ENCODE measurements at regions not wholly inside any gene's neighbourhood (a gene's known extent, or its start where the extent isn't known, plus 50 kb on each side); places are given as distances from the start of the nearest gene placed in this dataset.

DNA sequence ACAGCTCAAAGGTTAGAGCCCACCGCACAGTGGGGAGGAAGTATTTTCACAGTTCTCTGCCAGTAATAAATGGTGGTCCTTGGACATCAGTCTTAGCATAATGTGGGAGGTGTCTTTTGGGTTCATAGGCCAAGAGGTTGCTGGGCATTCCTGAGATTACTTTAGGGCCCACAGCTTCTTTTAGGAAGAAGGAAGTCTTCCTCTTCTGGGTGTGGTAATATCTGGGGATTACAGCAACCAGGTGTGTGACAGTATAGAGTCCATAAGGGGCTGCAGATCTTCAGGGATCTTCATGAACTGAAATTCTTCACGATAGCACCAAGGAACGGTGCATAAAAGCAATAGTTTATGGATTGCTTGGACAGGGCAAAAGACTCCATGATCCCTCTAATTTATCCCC, 56.2 kb upstream of the PTGR2 start:
- intact Hi-C loops (cut with micrococcal nuclease) (no loop called here), dilution Hi-C loops (cut with MboI; ENCODE audit: extremely low pct_ligation_motif_present, low sequenced_read_pairs) (no loop called here)
- H2AFZ ChIP-seq (ENCODE audit: low read depth, low read length) = no peak overlapping the region
- no peak overlapping the region for H3K4me3 ChIP-seq (replicated peaks in 1 of 3; ENCODE audit: insufficient read depth in 1 of 3, low read depth in 1 of 3, low read length in 3 of 3)
- peaks cover 12% of the 10 kb centered on the region for H3K4me1 ChIP-seq (ENCODE audit: control insufficient read depth, extremely low read depth, insufficient read depth, low read length)
- no peak for DNase-seq (ENCODE audit: low read depth, low spot score)
- H3K9me3 ChIP-seq (replicated peaks; ENCODE audit: control insufficient read depth, insufficient read depth, low read length) = no peaks in the 10 kb centered on the region
- no peak for FAIRE-seq
- no peaks in the 10 kb centered on the region for H3K9me1 ChIP-seq (replicated peaks; ENCODE audit: control insufficient read depth, extremely low read depth, insufficient read depth, low read length)
- H3K9ac ChIP-seq (replicated peaks; ENCODE audit: extremely low read depth, insufficient read depth, low read length) = no peak overlapping the region
- CTCF ChIA-PET = interaction anchor here (1.2 kb wide), 1 partner anchor 67 kb away, joined by 3 read pairs; no protein-coding TSS in a partner anchor
- H3K27ac ChIP-seq (ENCODE audit: insufficient read depth, low read depth, low read length) = no peak overlapping the region
- no peaks in the 10 kb centered on the region for H3K27me3 ChIP-seq (ENCODE audit: control insufficient read depth in 2 of 2, insufficient read depth in 2 of 2, low read length in 2 of 2)
- no peaks in the 10 kb centered on the region for H3K79me2 ChIP-seq (ENCODE audit: control insufficient read depth, insufficient read depth, low read length)
- TF ChIP-seq POLR2A (IDR thresholded peaks at IDR 0.05; ENCODE audit: low read depth, low read length) (no peak), MYC (IDR thresholded peaks at IDR 0.05; ENCODE audit: low read depth, low read length) (no peak), FOS (IDR thresholded peaks at IDR 0.05; ENCODE audit: borderline replicate concordance, insufficient read depth, low read length) (no peak), GATA2 (IDR thresholded peaks at IDR 0.05; ENCODE audit: insufficient read depth, insufficient read length, low read depth, low read length) (no peak), EZH2 (IDR thresholded peaks at IDR 0.05; ENCODE audit: borderline replicate concordance, low read depth, low read length, severe bottlenecking) (no peak), POLR2AphosphoS5 (IDR thresholded peaks at IDR 0.05; ENCODE audit: insufficient read depth, low read depth, low read length) (no peak), JUN (IDR thresholded peaks at IDR 0.05; ENCODE audit: borderline replicate concordance, insufficient read depth, insufficient read length, low read depth) (no peak)
- TF ChIP-seq, protein P1, sequence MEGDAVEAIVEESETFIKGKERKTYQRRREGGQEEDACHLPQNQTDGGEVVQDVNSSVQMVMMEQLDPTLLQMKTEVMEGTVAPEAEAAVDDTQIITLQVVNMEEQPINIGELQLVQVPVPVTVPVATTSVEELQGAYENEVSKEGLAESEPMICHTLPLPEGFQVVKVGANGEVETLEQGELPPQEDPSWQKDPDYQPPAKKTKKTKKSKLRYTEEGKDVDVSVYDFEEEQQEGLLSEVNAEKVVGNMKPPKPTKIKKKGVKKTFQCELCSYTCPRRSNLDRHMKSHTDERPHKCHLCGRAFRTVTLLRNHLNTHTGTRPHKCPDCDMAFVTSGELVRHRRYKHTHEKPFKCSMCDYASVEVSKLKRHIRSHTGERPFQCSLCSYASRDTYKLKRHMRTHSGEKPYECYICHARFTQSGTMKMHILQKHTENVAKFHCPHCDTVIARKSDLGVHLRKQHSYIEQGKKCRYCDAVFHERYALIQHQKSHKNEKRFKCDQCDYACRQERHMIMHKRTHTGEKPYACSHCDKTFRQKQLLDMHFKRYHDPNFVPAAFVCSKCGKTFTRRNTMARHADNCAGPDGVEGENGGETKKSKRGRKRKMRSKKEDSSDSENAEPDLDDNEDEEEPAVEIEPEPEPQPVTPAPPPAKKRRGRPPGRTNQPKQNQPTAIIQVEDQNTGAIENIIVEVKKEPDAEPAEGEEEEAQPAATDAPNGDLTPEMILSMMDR (IDR thresholded peaks at IDR 0.05; ENCODE audit: extremely low read depth in 1 of 2, insufficient read depth in 1 of 2, low read depth in 1 of 2, low read length in 2 of 2) = no peak
- TF ChIP-seq, protein P2, sequence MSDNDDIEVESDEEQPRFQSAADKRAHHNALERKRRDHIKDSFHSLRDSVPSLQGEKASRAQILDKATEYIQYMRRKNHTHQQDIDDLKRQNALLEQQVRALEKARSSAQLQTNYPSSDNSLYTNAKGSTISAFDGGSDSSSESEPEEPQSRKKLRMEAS (IDR thresholded peaks at IDR 0.05; ENCODE audit: insufficient read depth, insufficient read length) = no peak
- H3K4me2 ChIP-seq (ENCODE audit: insufficient read depth, low read length) = no peak overlapping the region
- POLR2A ChIA-PET = no interaction called here
- H4K20me1 ChIP-seq (replicated peaks; ENCODE audit: control insufficient read depth, extremely low read depth, insufficient read depth, low read length) = no peaks in the 10 kb centered on the region
- no TSS peak for BruUV-seq (replicated peaks)
- no peaks in the 10 kb centered on the region for H3K36me3 ChIP-seq (ENCODE audit: control insufficient read depth in 2 of 2, extremely low read depth in 1 of 2, insufficient read depth in 2 of 2, low read length in 2 of 2)
